ENCODE measurements at regions not wholly inside any gene's neighbourhood (a gene's known extent, or its start where the extent isn't known, plus 50 kb on each side); places are given as distances from the start of the nearest gene placed in this dataset.

DNA sequence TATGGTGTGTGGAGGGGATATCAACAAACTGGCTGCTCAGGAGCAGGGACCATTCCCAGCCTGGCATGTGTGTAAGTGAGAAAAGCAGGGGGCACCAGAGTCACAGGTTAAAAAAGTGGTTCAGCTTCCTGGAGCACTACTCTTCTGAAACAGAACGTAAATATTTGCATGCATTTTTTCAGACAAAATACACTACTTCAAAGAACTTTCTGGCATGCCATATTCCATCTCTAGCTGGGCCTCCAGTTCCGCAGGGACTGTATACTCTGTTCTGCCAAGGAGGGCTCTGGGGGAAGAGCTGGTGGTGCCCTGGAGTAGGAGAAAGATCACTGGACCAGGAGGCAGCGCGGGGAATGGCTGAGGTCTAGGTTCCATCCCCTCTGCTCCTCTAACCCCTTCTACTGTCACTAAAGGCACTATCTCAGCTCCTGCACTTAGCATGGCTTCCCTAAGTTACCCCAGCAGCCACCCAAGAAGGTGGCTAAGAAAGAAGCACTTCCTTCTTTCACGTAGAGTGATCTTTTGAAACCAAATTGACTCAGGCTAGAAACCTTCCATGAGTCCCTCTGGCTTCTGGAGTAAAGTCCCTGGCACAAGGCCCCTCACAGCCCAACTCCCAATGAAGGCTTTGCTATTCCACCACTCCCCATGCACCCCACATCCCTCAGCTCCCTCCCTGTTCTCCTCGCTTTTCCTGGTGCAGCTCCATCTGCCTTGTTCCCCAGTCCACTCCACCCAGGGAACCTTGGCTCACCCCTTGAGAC lies 57.6 kb upstream of the CABLES1 start:
- TF ChIP-seq, protein P1, sequence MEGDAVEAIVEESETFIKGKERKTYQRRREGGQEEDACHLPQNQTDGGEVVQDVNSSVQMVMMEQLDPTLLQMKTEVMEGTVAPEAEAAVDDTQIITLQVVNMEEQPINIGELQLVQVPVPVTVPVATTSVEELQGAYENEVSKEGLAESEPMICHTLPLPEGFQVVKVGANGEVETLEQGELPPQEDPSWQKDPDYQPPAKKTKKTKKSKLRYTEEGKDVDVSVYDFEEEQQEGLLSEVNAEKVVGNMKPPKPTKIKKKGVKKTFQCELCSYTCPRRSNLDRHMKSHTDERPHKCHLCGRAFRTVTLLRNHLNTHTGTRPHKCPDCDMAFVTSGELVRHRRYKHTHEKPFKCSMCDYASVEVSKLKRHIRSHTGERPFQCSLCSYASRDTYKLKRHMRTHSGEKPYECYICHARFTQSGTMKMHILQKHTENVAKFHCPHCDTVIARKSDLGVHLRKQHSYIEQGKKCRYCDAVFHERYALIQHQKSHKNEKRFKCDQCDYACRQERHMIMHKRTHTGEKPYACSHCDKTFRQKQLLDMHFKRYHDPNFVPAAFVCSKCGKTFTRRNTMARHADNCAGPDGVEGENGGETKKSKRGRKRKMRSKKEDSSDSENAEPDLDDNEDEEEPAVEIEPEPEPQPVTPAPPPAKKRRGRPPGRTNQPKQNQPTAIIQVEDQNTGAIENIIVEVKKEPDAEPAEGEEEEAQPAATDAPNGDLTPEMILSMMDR (tag by site-specific recombination; IDR thresholded peaks at IDR 0.05) = peak; percentile 42; the same call in 1 of the 2 replicates
- TF ChIP-seq ZFP41 (tag by site-specific recombination; IDR thresholded peaks at IDR 0.05; ENCODE audit: borderline replicate concordance) = no peak
- ChIA-PET POLR2A (interaction anchor here (0.9 kb wide), 1 partner anchor 34 kb away, joined by 3 read pairs; no protein-coding TSS in a partner anchor), CTCF (interaction anchor here (0.6 to 1.1 kb wide), 6 partner anchors 13 to 410 kb away, joined by 3 to 4 read pairs (median 3); no protein-coding TSS in a partner anchor)
- H3K27ac ChIP-seq (ENCODE audit: extremely low read depth, low read depth, low read length) = no peak overlapping the region
- H3K9me3 ChIP-seq (ENCODE audit: control insufficient read depth, insufficient read depth, low read depth, low read length) = no peaks in the 10 kb centered on the region
- H3K36me3 ChIP-seq (ENCODE audit: control insufficient read depth in 2 of 2, insufficient read depth in 1 of 2, low read length in 2 of 2) = no peaks in the 10 kb centered on the region
- H3K4me1 ChIP-seq (ENCODE audit: control insufficient read depth, insufficient read depth, low read length) = no peaks in the 10 kb centered on the region
- H3K4me3 ChIP-seq (ENCODE audit: low read depth, low read length) = no peak overlapping the region

DNA sequence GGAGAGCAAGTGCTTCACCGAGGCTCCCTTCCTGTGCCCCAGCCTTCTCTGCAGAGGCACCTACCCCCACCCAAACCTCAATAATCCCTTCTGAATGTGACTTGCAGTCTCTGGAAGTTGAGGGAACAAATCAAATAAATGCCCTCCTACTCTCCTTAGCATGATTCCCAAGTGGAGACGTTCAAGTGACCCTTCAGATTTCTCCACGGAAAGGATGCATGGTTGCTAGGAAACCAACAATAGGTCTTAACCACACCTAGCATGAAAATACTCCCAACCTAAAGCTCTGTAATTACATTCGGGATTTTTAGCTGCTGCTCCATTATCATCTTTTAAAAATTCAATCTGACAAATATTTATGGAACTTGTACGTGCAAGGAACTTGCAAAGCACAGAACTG lies 50.2 kb upstream of the CABLES1 start:
- POLR2A ChIA-PET = no interaction called here
- no peaks in the 10 kb centered on the region for H3K36me3 ChIP-seq (ENCODE audit: control insufficient read depth in 2 of 2, insufficient read depth in 1 of 2, low read length in 2 of 2)
- no peak overlapping the region for H3K27ac ChIP-seq (ENCODE audit: extremely low read depth, low read depth, low read length)
- H3K4me3 ChIP-seq (ENCODE audit: low read depth, low read length) = no peak overlapping the region
- H3K9me3 ChIP-seq (ENCODE audit: control insufficient read depth, insufficient read depth, low read depth, low read length) = no peaks in the 10 kb centered on the region
- TF ChIP-seq ZNF776 (tag by site-specific recombination; IDR thresholded peaks at IDR 0.05; ENCODE audit: borderline replicate concordance) (no peak), ZNF24 (tag by site-specific recombination; IDR thresholded peaks at IDR 0.05) (no peak), ZNF19 (tag by site-specific recombination; IDR thresholded peaks at IDR 0.05; ENCODE audit: low read depth) (no peak)
- TF ChIP-seq, protein P2, sequence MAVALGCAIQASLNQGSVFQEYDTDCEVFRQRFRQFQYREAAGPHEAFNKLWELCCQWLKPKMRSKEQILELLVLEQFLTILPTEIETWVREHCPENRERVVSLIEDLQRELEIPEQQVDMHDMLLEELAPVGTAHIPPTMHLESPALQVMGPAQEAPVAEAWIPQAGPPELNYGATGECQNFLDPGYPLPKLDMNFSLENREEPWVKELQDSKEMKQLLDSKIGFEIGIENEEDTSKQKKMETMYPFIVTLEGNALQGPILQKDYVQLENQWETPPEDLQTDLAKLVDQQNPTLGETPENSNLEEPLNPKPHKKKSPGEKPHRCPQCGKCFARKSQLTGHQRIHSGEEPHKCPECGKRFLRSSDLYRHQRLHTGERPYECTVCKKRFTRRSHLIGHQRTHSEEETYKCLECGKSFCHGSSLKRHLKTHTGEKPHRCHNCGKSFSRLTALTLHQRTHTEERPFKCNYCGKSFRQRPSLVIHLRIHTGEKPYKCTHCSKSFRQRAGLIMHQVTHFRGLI (tag by site-specific recombination; IDR thresholded peaks at IDR 0.05) = no peak
- TF ChIP-seq, protein P3, sequence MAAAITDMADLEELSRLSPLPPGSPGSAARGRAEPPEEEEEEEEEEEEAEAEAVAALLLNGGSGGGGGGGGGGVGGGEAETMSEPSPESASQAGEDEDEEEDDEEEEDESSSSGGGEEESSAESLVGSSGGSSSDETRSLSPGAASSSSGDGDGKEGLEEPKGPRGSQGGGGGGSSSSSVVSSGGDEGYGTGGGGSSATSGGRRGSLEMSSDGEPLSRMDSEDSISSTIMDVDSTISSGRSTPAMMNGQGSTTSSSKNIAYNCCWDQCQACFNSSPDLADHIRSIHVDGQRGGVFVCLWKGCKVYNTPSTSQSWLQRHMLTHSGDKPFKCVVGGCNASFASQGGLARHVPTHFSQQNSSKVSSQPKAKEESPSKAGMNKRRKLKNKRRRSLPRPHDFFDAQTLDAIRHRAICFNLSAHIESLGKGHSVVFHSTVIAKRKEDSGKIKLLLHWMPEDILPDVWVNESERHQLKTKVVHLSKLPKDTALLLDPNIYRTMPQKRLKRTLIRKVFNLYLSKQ (tag by site-specific recombination; IDR thresholded peaks at IDR 0.05; ENCODE audit: borderline replicate concordance) = no peak
- TF ChIP-seq, protein P4, sequence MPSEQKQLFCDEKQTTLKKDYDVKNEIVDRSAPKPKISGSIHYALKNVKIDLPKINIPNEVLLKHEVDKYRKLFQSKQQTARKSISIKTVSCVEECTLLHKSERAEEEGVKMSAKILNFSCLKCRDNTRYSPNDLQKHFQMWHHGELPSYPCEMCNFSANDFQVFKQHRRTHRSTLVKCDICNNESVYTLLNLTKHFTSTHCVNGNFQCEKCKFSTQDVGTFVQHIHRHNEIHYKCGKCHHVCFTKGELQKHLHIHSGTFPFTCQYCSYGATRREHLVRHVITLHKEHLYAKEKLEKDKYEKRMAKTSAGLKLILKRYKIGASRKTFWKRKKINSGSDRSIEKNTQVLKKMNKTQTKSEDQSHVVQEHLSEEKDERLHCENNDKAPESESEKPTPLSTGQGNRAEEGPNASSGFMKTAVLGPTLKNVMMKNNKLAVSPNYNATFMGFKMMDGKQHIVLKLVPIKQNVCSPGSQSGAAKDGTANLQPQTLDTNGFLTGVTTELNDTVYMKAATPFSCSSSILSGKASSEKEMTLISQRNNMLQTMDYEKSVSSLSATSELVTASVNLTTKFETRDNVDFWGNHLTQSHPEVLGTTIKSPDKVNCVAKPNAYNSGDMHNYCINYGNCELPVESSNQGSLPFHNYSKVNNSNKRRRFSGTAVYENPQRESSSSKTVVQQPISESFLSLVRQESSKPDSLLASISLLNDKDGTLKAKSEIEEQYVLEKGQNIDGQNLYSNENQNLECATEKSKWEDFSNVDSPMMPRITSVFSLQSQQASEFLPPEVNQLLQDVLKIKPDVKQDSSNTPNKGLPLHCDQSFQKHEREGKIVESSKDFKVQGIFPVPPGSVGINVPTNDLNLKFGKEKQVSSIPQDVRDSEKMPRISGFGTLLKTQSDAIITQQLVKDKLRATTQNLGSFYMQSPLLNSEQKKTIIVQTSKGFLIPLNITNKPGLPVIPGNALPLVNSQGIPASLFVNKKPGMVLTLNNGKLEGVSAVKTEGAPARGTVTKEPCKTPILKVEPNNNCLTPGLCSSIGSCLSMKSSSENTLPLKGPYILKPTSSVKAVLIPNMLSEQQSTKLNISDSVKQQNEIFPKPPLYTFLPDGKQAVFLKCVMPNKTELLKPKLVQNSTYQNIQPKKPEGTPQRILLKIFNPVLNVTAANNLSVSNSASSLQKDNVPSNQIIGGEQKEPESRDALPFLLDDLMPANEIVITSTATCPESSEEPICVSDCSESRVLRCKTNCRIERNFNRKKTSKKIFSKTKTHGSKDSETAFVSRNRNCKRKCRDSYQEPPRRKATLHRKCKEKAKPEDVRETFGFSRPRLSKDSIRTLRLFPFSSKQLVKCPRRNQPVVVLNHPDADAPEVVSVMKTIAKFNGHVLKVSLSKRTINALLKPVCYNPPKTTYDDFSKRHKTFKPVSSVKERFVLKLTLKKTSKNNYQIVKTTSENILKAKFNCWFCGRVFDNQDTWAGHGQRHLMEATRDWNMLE (tag by site-specific recombination; conservative IDR thresholded peaks at IDR 0.05; ENCODE audit: low read depth) = no peak
- TF ChIP-seq, protein P5, sequence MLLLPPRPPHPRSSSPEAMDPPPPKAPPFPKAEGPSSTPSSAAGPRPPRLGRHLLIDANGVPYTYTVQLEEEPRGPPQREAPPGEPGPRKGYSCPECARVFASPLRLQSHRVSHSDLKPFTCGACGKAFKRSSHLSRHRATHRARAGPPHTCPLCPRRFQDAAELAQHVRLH (tag by site-specific recombination; IDR thresholded peaks at IDR 0.05) = no peak
- H3K4me1 ChIP-seq (ENCODE audit: control insufficient read depth, insufficient read depth, low read length) = no peaks in the 10 kb centered on the region
- CTCF ChIA-PET = interaction anchor here (1.0 kb wide), 1 partner anchor 46 kb away, joined by 3 read pairs; no protein-coding TSS in a partner anchor
